ENCODE measurements at regions not wholly inside any gene's neighbourhood (a gene's known extent, or its start where the extent isn't known, plus 50 kb on each side); places are given as distances from the start of the nearest gene placed in this dataset.

GRCh38 chr13:47846886-47847285 lies 154.2 kb downstream of the SUCLA2 start:
- TF ChIP-seq CTCF (IDR thresholded peaks at IDR 0.05; ENCODE audit: insufficient read depth, low read length, poor library complexity, severe bottlenecking) = no peak
- no peaks in the 10 kb centered on the region for H3K36me3 ChIP-seq (ENCODE audit: control insufficient read depth, insufficient read depth, low read length)
- no peaks in the 10 kb centered on the region for H3K27me3 ChIP-seq (ENCODE audit: control insufficient read depth, insufficient read depth, low read length)
- no peak overlapping the region for H3K4me3 ChIP-seq (ENCODE audit: low read depth, low read length)
- DNase-seq (ENCODE audit: low read depth) = no peak

GRCh38 chr13:47845981-47846380 lies 155.1 kb downstream of the SUCLA2 start:
- H3K27me3 ChIP-seq (ENCODE audit: control insufficient read depth, insufficient read depth, low read length) = no peaks in the 10 kb centered on the region
- H3K4me3 ChIP-seq (ENCODE audit: low read depth, low read length) = no peak overlapping the region
- no peak for DNase-seq (ENCODE audit: low read depth)
- no peak for TF ChIP-seq CTCF (IDR thresholded peaks at IDR 0.05; ENCODE audit: insufficient read depth, low read length, poor library complexity, severe bottlenecking)
- no peaks in the 10 kb centered on the region for H3K36me3 ChIP-seq (ENCODE audit: control insufficient read depth, insufficient read depth, low read length)

GRCh38 chr13:47843005-47843404 lies 158.1 kb downstream of the SUCLA2 start:
- H3K36me3 ChIP-seq (ENCODE audit: control insufficient read depth, insufficient read depth, low read length) = no peaks in the 10 kb centered on the region
- peak; percentile 18 for DNase-seq (ENCODE audit: low read depth)
- TF ChIP-seq CTCF (IDR thresholded peaks at IDR 0.05; ENCODE audit: insufficient read depth, low read length, poor library complexity, severe bottlenecking) = no peak
- H3K4me3 ChIP-seq (ENCODE audit: low read depth, low read length) = no peak overlapping the region
- no peaks in the 10 kb centered on the region for H3K27me3 ChIP-seq (ENCODE audit: control insufficient read depth, insufficient read depth, low read length)

GRCh38 chr13:47841151-47841550 lies 159.9 kb downstream of the SUCLA2 start:
- no peak for TF ChIP-seq CTCF (IDR thresholded peaks at IDR 0.05; ENCODE audit: insufficient read depth, low read length, poor library complexity, severe bottlenecking)
- DNase-seq (ENCODE audit: low read depth) = no peak
- no peaks in the 10 kb centered on the region for H3K36me3 ChIP-seq (ENCODE audit: control insufficient read depth, insufficient read depth, low read length)

GRCh38 chr13:47837906-47838305 lies 163.2 kb downstream of the SUCLA2 start:
- no peak overlapping the region for H3K4me3 ChIP-seq (ENCODE audit: low read depth, low read length)
- TF ChIP-seq CTCF (IDR thresholded peaks at IDR 0.05; ENCODE audit: insufficient read depth, low read length, poor library complexity, severe bottlenecking) = no peak
- H3K36me3 ChIP-seq (ENCODE audit: control insufficient read depth, insufficient read depth, low read length) = no peaks in the 10 kb centered on the region
- H3K27me3 ChIP-seq (ENCODE audit: control insufficient read depth, insufficient read depth, low read length) = no peaks in the 10 kb centered on the region
- DNase-seq (ENCODE audit: low read depth) = no peak

More at GRCh38 chr13:47841151-47841550, 159.9 kb downstream of the SUCLA2 start:
- H3K27me3 ChIP-seq (ENCODE audit: control insufficient read depth, insufficient read depth, low read length) = no peaks in the 10 kb centered on the region
- H3K4me3 ChIP-seq (ENCODE audit: low read depth, low read length) = no peak overlapping the region

- H3K4me3 ChIP-seq (ENCODE audit: low read depth, low read length) = no peak overlapping the region
These were observed 163.8 kb downstream of the SUCLA2 start for GRCh38 chr13:47837104-47837880.

More at GRCh38 chr13:47837104-47837880, 163.8 kb downstream of the SUCLA2 start:
- no peak for TF ChIP-seq CTCF (IDR thresholded peaks at IDR 0.05; ENCODE audit: insufficient read depth, low read length, poor library complexity, severe bottlenecking)
- no peak for DNase-seq (ENCODE audit: low read depth)
- Histone ChIP-seq H3K27me3 (ENCODE audit: control insufficient read depth, insufficient read depth, low read length) (no peaks in the 10 kb centered on the region), H3K36me3 (ENCODE audit: control insufficient read depth, insufficient read depth, low read length) (no peaks in the 10 kb centered on the region)

All from kidney epithelial cell (primary cell).